ENCODE measurements at regions not wholly inside any gene's neighbourhood (a gene's known extent, or its start where the extent isn't known, plus 50 kb on each side); places are given as distances from the start of the nearest gene placed in this dataset.

- TF ChIP-seq EZH2 (IDR thresholded peaks at IDR 0.05) (no peak), POLR2AphosphoS5 (IDR thresholded peaks at IDR 0.05; ENCODE audit: borderline replicate concordance, low read depth, low read length) (no peak), FOXP2 (optimal IDR thresholded peaks at IDR 0.05; ENCODE audit: control extremely low read depth, extremely low read length, insufficient read depth) (no peak)
Observed at GRCh38 chr7:46619723-46620310, 698.7 kb upstream of the IGFBP3 start.

Measured in SK-N-MC (cell line).